ENCODE measurements at regions not wholly inside any gene's neighbourhood (a gene's known extent, or its start where the extent isn't known, plus 50 kb on each side); places are given as distances from the start of the nearest gene placed in this dataset.

- H3K27ac Mint-ChIP-seq: no peak overlapping the region
- intact Hi-C loops (cut with micrococcal nuclease): loop anchor here (10.0 kb wide), 1 partner anchor 1690 kb away; no protein-coding TSS in a partner anchor
Observed at GRCh38 chr5:89044674-89045200, 161.8 kb upstream of the MEF2C start.

DNA sequence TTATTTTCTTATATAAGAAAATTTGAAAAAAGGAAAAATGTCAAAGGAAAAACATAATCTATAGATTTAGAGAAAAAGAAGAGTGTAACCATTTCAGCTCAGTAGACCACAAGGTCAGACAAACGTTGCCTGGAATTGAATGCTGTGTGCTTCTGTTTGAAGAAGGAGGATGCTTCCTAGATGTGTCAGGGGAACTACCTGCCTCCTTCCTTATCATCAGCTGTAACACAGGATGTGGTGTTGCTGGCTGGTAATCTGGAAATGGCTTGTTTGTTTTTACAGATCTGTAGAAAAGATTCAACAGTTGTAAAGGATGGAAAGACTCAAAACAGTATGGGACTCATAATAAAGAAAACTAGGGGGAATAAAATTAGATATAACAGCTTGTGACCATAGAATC lies 160.7 kb upstream of the MEF2C start:
- no peak overlapping the region for H3K27ac ChIP-seq (ENCODE audit: low read depth, low read length)
- DNase-seq: no peak
- Mint-ChIP-seq H3K4me3 (no peak overlapping the region), H3K4me1 (no peaks in the 10 kb centered on the region), H3K9me3 (peaks cover 0 to under 1% (median 0%) of the 10 kb centered on the region in 8 donors), H3K27me3 (no peaks in the 10 kb centered on the region), H3K27ac (no peak overlapping the region), H3K36me3 (no peaks in the 10 kb centered on the region)
- intact Hi-C loops (cut with micrococcal nuclease): loop anchor here (10.0 kb wide), 1 partner anchor 1691 kb away; no protein-coding TSS in a partner anchor
- H3K9me3 ChIP-seq (ENCODE audit: control insufficient read depth in 1 of 2, low read length in 2 of 2): no peaks in the 10 kb centered on the region
- no peak overlapping the region for H3K4me3 ChIP-seq (ENCODE audit: low read length in 2 of 2)
- no peaks in the 10 kb centered on the region for H3K4me1 ChIP-seq (ENCODE audit: insufficient read depth, low read length)
- H3K36me3 ChIP-seq (ENCODE audit: insufficient read depth, low read length): no peaks in the 10 kb centered on the region
- ChIA-PET CTCF (ENCODE audit: partially characterized antibody) (interaction anchor here (1.4 kb wide), 1 partner anchor 10 kb away, joined by 4 read pairs; no protein-coding TSS in a partner anchor), POLR2A (ENCODE audit: partially characterized antibody) (no interaction called here)
- H3K27me3 ChIP-seq (ENCODE audit: insufficient read depth, low read length): no peaks in the 10 kb centered on the region

More at GRCh38 chr5:89044674-89045200, 161.8 kb upstream of the MEF2C start:
- H3K4me3 Mint-ChIP-seq: no peak overlapping the region
- no peaks in the 10 kb centered on the region for H3K36me3 ChIP-seq (ENCODE audit: insufficient read depth, low read length)
- DNase-seq: no peak
- CTCF ChIA-PET (ENCODE audit: partially characterized antibody): no interaction called here
- no peaks in the 10 kb centered on the region for H3K4me1 Mint-ChIP-seq
- H3K4me3 ChIP-seq (ENCODE audit: low read length in 2 of 2): no peak overlapping the region
- H3K27me3 ChIP-seq (ENCODE audit: insufficient read depth, low read length): no peaks in the 10 kb centered on the region
- no peaks in the 10 kb centered on the region for H3K27me3 Mint-ChIP-seq
- no peaks in the 10 kb centered on the region for H3K36me3 Mint-ChIP-seq
- POLR2A ChIA-PET (ENCODE audit: partially characterized antibody): no interaction called here
- no peaks in the 10 kb centered on the region for H3K4me1 ChIP-seq (ENCODE audit: insufficient read depth, low read length)
- H3K27ac ChIP-seq (ENCODE audit: low read depth, low read length): no peak overlapping the region
- no peaks in the 10 kb centered on the region for H3K9me3 ChIP-seq (ENCODE audit: control insufficient read depth in 1 of 2, low read length in 2 of 2)
- H3K9me3 Mint-ChIP-seq: peaks cover 0 to 8% (median 3%) of the 10 kb centered on the region in 8 donors

GRCh38 chr5:89042746-89043145 lies 159.8 kb upstream of the MEF2C start:
- Mint-ChIP-seq H3K27ac (no peak overlapping the region), H3K4me1 (no peaks in the 10 kb centered on the region), H3K9me3 (peaks cover 0 to 2% (median 0%) of the 10 kb centered on the region in 8 donors), H3K4me3 (no peak overlapping the region), H3K36me3 (no peaks in the 10 kb centered on the region), H3K27me3 (no peaks in the 10 kb centered on the region)
- H3K36me3 ChIP-seq (ENCODE audit: insufficient read depth, low read length): no peaks in the 10 kb centered on the region
- intact Hi-C loops (cut with micrococcal nuclease): loop anchor here (10.0 kb wide), 1 partner anchor 1692 kb away; no protein-coding TSS in a partner anchor
- no peaks in the 10 kb centered on the region for H3K27me3 ChIP-seq (ENCODE audit: insufficient read depth, low read length)
- H3K27ac ChIP-seq (ENCODE audit: low read depth, low read length): no peak overlapping the region
- ChIA-PET POLR2A (ENCODE audit: partially characterized antibody) (no interaction called here), CTCF (ENCODE audit: partially characterized antibody) (interaction anchor here (1.4 kb wide), 1 partner anchor 9 kb away, joined by 4 read pairs; no protein-coding TSS in a partner anchor)
- no peak for DNase-seq
- H3K9me3 ChIP-seq (ENCODE audit: control insufficient read depth in 1 of 2, low read length in 2 of 2): no peaks in the 10 kb centered on the region
- no peak overlapping the region for H3K4me3 ChIP-seq (ENCODE audit: low read length in 2 of 2)
- H3K4me1 ChIP-seq (ENCODE audit: insufficient read depth, low read length): no peaks in the 10 kb centered on the region

DNA sequence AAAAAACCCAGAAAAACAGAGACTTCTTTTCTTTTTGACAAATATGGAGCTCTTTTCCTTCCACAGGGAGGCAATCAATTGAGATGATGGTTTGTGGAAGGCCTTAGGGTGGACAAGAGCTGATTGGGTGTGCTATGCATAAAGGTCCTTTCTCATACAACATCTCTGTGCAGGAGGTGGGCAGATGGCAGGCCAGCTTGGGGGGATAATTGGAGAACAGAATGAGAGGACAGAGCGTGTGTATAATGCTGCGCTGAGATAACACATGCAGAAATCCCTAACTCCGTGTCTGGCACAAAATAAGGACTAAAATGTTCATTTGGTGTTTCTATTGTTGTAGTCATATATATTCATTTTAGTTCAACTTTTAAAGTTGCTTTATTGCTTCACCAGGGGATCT lies 159.0 kb upstream of the MEF2C start:
- intact Hi-C loops (cut with micrococcal nuclease): loop anchor here (10.0 kb wide), 1 partner anchor 1693 kb away; no protein-coding TSS in a partner anchor
- no peak overlapping the region for H3K27ac Mint-ChIP-seq
- Histone ChIP-seq H3K4me3 (ENCODE audit: low read length in 2 of 2) (no peak overlapping the region), H3K4me1 (ENCODE audit: insufficient read depth, low read length) (no peaks in the 10 kb centered on the region), H3K36me3 (ENCODE audit: insufficient read depth, low read length) (no peaks in the 10 kb centered on the region), H3K27me3 (ENCODE audit: insufficient read depth, low read length) (no peaks in the 10 kb centered on the region), H3K27ac (ENCODE audit: low read depth, low read length) (no peak overlapping the region), H3K9me3 (ENCODE audit: control insufficient read depth in 1 of 2, low read length in 2 of 2) (no peaks in the 10 kb centered on the region)
- POLR2A ChIA-PET (ENCODE audit: partially characterized antibody): no interaction called here
- H3K4me3 Mint-ChIP-seq: no peak overlapping the region
- H3K9me3 Mint-ChIP-seq: peaks cover 0 to 2% (median 0%) of the 10 kb centered on the region in 8 donors
- DNase-seq: no peak
- H3K36me3 Mint-ChIP-seq: no peaks in the 10 kb centered on the region
- CTCF ChIA-PET (ENCODE audit: partially characterized antibody): interaction anchor here (1.4 kb wide), 1 partner anchor 9 kb away, joined by 4 read pairs; no protein-coding TSS in a partner anchor
- H3K27me3 Mint-ChIP-seq: no peaks in the 10 kb centered on the region
- H3K4me1 Mint-ChIP-seq: no peaks in the 10 kb centered on the region

- H3K9me3 ChIP-seq (ENCODE audit: control insufficient read depth in 1 of 2, low read length in 2 of 2): no peaks in the 10 kb centered on the region
- no peak overlapping the region for H3K4me3 ChIP-seq (ENCODE audit: low read length in 2 of 2)
- no peaks in the 10 kb centered on the region for H3K36me3 ChIP-seq (ENCODE audit: insufficient read depth, low read length)
- Mint-ChIP-seq H3K36me3 (no peaks in the 10 kb centered on the region), H3K9me3 (peaks cover 0 to 2% (median 0%) of the 10 kb centered on the region in 8 donors), H3K4me3 (no peak overlapping the region), H3K27me3 (no peaks in the 10 kb centered on the region), H3K27ac (no peak overlapping the region), H3K4me1 (no peaks in the 10 kb centered on the region)
- intact Hi-C loops (cut with micrococcal nuclease): loop anchor here (10.0 kb wide), 1 partner anchor 1693 kb away; no protein-coding TSS in a partner anchor
- no peaks in the 10 kb centered on the region for H3K4me1 ChIP-seq (ENCODE audit: insufficient read depth, low read length)
- POLR2A ChIA-PET (ENCODE audit: partially characterized antibody): no interaction called here
- no peak for DNase-seq
- CTCF ChIA-PET (ENCODE audit: partially characterized antibody): no interaction called here
- H3K27ac ChIP-seq (ENCODE audit: low read depth, low read length): no peak overlapping the region
- no peaks in the 10 kb centered on the region for H3K27me3 ChIP-seq (ENCODE audit: insufficient read depth, low read length)
Observed at GRCh38 chr5:89041249-89041779, 158.3 kb upstream of the MEF2C start.

DNA sequence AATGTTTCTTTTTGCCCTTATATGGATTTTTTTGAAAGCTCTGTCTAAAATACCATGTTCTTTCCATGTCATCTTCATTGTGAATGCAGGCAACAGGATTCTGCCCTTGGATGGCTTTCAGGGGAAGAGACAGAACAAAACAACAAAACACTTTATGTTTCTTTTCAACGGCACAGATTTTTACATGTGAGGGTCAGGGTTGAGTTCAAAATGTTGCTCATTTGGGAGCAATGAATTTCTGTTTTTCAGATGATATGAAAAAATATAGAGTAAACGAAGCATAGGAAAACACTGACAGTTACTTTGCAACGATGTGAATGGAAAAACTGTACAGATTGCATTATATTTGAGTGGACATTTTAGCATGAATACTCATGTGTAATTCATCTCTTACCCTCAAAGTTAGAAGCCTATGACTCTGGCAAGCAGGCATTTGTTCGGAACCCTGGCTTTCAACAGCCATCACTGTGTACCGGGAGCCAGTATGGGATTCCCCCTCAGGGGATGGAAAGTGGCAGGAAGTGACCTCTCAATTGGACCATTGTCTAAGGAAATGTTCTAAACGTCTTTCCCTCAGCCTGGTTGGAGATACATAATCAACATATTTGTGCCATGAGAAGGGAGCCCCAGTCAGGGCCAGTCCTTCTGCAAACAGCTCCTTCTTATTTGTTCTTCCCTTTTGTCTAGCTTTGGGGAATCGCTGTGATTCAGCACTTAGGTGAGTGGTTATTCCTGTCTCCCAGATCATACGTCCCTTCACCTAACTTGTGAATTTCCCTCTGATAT lies 153.9 kb upstream of the MEF2C start:
- H3K27me3 ChIP-seq (ENCODE audit: insufficient read depth, low read length): no peaks in the 10 kb centered on the region
- CTCF ChIA-PET (ENCODE audit: partially characterized antibody): no interaction called here
- Mint-ChIP-seq H3K27me3 (no peaks in the 10 kb centered on the region), H3K27ac (no peak overlapping the region), H3K4me1 (no peaks in the 10 kb centered on the region), H3K9me3 (peaks cover 0 to 4% (median 0%) of the 10 kb centered on the region in 8 donors), H3K36me3 (no peaks in the 10 kb centered on the region), H3K4me3 (no peak overlapping the region)
- no peak for DNase-seq
- intact Hi-C loops (cut with micrococcal nuclease): no loop called here
- no peaks in the 10 kb centered on the region for H3K4me1 ChIP-seq (ENCODE audit: insufficient read depth, low read length)
- POLR2A ChIA-PET (ENCODE audit: partially characterized antibody): no interaction called here
- H3K36me3 ChIP-seq (ENCODE audit: insufficient read depth, low read length): no peaks in the 10 kb centered on the region
- no peak overlapping the region for H3K4me3 ChIP-seq (ENCODE audit: low read length in 2 of 2)
- H3K27ac ChIP-seq (ENCODE audit: low read depth, low read length): no peak overlapping the region
- no peaks in the 10 kb centered on the region for H3K9me3 ChIP-seq (ENCODE audit: control insufficient read depth in 1 of 2, low read length in 2 of 2)

GRCh38 chr5:89036166-89036565 lies 153.2 kb upstream of the MEF2C start:
- Histone ChIP-seq H3K27ac (ENCODE audit: low read depth, low read length) (no peak overlapping the region), H3K27me3 (ENCODE audit: insufficient read depth, low read length) (no peaks in the 10 kb centered on the region), H3K4me3 (ENCODE audit: low read length in 2 of 2) (no peak overlapping the region), H3K4me1 (ENCODE audit: insufficient read depth, low read length) (no peaks in the 10 kb centered on the region), H3K36me3 (ENCODE audit: insufficient read depth, low read length) (no peaks in the 10 kb centered on the region), H3K9me3 (ENCODE audit: control insufficient read depth in 1 of 2, low read length in 2 of 2) (no peaks in the 10 kb centered on the region)
- no peak for DNase-seq
- intact Hi-C loops (cut with micrococcal nuclease): no loop called here
- Mint-ChIP-seq H3K4me1 (no peaks in the 10 kb centered on the region), H3K4me3 (no peak overlapping the region), H3K27me3 (no peaks in the 10 kb centered on the region), H3K9me3 (peaks cover 0 to 4% (median 0%) of the 10 kb centered on the region in 8 donors), H3K36me3 (no peaks in the 10 kb centered on the region), H3K27ac (no peak overlapping the region)
- ChIA-PET CTCF (ENCODE audit: partially characterized antibody) (no interaction called here), POLR2A (ENCODE audit: partially characterized antibody) (no interaction called here)
